Ishikawa (cell line): ENCODE measurements at regions not wholly inside any gene's neighbourhood (a gene's known extent, or its start where the extent isn't known, plus 50 kb on each side); places are given as distances from the start of the nearest gene placed in this dataset.

Experiments used
- CEBPB ChIP-seq: IDR thresholded peaks from 2 replicates; pipeline ENCODE4 v1.6.1; 2012
- CREB1 ChIP-seq: IDR thresholded peaks from 2 replicates; pipeline ENCODE4 v1.6.1; 2012; ENCODE audit warnings: low read depth
- EGR1 ChIP-seq: IDR thresholded peaks from 2 replicates; pipeline ENCODE4 v1.6.1; 2012
- EP300 ChIP-seq: IDR thresholded peaks from 2 replicates; pipeline ENCODE4 v1.6.1; 2012; ENCODE audit warnings: borderline replicate concordance
- FOXM1 ChIP-seq: IDR thresholded peaks from 2 replicates; pipeline ENCODE4 v1.6.1; 2012; ENCODE audit warnings: low read depth, borderline replicate concordance
- NFIC ChIP-seq: IDR thresholded peaks from 2 replicates; pipeline ENCODE4 v1.6.1; 2012
- RAD21 ChIP-seq: IDR thresholded peaks from 2 replicates; pipeline ENCODE4 v1.6.1; 2012; ENCODE audit warnings: low read depth
- TAF1 ChIP-seq: IDR thresholded peaks from 2 replicates; pipeline ENCODE4 v1.6.1; 2012; ENCODE audit warnings: low read depth, mild to moderate bottlenecking
- TCF12 ChIP-seq: IDR thresholded peaks from 2 replicates; pipeline ENCODE4 v1.6.1; 2012; ENCODE audit warnings: low read depth
- TEAD4 ChIP-seq: IDR thresholded peaks from 2 replicates; pipeline ENCODE4 v1.6.1; 2012
- YY1 ChIP-seq: IDR thresholded peaks from 2 replicates; pipeline ENCODE4 v1.6.1; 2012; ENCODE audit warnings: low read depth
- ZBTB7A ChIP-seq: IDR thresholded peaks from 2 replicates; pipeline ENCODE4 v1.6.1; 2012; ENCODE audit warnings: low read depth
- TF ChIP-seq, protein P1 (sequence below): IDR thresholded peaks from 2 replicates; pipeline ENCODE4 v1.6.1; 2012
- TF ChIP-seq, protein P2 (sequence below): IDR thresholded peaks from 2 replicates; pipeline ENCODE4 v1.6.1; 2012; ENCODE audit warnings: low read depth, mild to moderate bottlenecking
- TF ChIP-seq, protein P3 (sequence below): IDR thresholded peaks from 2 replicates; pipeline ENCODE4 v1.6.1; 2012

DNA sequence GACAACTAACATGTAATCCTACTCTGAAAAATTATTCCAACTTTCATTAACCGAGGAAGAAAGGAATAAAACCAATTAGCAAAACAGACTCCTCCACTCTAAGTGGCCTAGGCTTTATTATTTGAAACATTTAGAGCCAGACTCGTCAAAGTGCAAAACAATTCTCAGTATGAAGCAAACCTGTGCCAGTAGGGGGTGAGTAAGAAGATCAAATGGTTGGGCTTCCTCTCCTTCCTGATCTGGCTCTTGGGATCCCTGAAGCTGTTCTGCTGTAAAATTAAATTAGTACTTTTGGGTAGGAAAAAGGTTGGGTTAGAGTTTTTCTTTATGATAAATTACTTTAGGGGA, 177.6 kb upstream of the MAN1A1 start:
- no peak for TF ChIP-seq TEAD4
- TF ChIP-seq, protein P1, sequence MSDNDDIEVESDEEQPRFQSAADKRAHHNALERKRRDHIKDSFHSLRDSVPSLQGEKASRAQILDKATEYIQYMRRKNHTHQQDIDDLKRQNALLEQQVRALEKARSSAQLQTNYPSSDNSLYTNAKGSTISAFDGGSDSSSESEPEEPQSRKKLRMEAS, result no peak
- TF ChIP-seq, protein P2, sequence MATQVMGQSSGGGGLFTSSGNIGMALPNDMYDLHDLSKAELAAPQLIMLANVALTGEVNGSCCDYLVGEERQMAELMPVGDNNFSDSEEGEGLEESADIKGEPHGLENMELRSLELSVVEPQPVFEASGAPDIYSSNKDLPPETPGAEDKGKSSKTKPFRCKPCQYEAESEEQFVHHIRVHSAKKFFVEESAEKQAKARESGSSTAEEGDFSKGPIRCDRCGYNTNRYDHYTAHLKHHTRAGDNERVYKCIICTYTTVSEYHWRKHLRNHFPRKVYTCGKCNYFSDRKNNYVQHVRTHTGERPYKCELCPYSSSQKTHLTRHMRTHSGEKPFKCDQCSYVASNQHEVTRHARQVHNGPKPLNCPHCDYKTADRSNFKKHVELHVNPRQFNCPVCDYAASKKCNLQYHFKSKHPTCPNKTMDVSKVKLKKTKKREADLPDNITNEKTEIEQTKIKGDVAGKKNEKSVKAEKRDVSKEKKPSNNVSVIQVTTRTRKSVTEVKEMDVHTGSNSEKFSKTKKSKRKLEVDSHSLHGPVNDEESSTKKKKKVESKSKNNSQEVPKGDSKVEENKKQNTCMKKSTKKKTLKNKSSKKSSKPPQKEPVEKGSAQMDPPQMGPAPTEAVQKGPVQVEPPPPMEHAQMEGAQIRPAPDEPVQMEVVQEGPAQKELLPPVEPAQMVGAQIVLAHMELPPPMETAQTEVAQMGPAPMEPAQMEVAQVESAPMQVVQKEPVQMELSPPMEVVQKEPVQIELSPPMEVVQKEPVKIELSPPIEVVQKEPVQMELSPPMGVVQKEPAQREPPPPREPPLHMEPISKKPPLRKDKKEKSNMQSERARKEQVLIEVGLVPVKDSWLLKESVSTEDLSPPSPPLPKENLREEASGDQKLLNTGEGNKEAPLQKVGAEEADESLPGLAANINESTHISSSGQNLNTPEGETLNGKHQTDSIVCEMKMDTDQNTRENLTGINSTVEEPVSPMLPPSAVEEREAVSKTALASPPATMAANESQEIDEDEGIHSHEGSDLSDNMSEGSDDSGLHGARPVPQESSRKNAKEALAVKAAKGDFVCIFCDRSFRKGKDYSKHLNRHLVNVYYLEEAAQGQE, result no peak
- TF ChIP-seq TAF1, result no peak
- no peak for TF ChIP-seq TCF12

DNA sequence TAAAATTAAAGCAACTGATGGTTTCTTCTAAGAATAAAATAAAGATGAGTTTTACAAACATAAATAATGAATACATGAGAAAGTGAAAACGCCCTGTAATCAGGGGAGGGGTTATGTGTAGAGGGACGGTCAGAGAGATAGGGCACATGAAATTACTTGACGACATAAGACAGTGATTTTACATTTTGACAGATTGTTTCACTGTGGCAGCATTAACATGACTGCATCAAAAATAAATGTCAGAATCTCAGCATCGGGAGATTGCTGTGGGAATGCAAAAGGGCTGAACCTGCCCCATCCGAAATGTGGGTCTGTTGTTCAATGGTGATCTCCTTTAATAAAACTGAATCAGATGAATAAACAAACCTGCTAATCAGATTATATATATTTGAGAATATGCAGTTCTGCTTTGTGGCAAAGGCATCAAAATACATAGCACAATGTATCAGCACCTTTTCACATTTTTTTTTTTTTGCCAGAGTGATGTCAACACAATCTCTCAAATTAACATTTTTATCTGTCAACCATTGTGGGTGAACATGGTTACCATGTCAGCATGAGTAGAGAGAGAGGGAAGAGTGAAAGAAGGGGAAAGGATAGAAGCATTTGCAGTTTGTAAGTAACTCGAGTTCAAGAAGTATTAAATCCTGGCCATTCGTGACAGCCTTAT, 177.1 kb upstream of the MAN1A1 start:
- TF ChIP-seq EP300 (no peak), EGR1 (no peak), NFIC (no peak), TCF12 (no peak), TEAD4 (no peak), ZBTB7A (no peak), TAF1 (no peak), CREB1 (no peak), FOXM1 (no peak), RAD21 (no peak)
- TF ChIP-seq, protein P1, result no peak
- TF ChIP-seq, protein P3, sequence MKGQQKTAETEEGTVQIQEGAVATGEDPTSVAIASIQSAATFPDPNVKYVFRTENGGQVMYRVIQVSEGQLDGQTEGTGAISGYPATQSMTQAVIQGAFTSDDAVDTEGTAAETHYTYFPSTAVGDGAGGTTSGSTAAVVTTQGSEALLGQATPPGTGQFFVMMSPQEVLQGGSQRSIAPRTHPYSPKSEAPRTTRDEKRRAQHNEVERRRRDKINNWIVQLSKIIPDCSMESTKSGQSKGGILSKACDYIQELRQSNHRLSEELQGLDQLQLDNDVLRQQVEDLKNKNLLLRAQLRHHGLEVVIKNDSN, result no peak
- TF ChIP-seq, protein P2, result no peak

DNA sequence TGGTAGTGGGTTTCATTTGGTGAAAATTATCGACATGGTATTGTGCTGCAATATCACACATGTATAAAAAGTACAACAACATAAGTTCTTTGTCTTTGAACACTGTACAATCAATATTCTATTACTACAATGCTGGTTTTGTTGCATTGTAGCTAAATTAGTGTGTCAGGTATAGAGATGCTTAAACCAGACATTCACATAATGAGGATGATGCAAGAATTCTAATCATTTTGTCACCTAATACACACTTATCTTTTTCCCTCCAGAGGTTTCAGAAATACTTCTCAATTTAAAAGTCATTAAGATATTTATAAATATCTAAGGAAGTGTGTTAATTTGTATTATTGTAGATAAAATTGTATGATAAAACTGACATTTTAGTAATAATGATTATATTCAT, 174.8 kb upstream of the MAN1A1 start:
- TF ChIP-seq FOXM1 (no peak), ZBTB7A (no peak), YY1 (no peak), EP300 (no peak), EGR1 (no peak), TAF1 (no peak), NFIC (no peak)
- TF ChIP-seq, protein P1, result no peak
- TF ChIP-seq, protein P3, result no peak

DNA sequence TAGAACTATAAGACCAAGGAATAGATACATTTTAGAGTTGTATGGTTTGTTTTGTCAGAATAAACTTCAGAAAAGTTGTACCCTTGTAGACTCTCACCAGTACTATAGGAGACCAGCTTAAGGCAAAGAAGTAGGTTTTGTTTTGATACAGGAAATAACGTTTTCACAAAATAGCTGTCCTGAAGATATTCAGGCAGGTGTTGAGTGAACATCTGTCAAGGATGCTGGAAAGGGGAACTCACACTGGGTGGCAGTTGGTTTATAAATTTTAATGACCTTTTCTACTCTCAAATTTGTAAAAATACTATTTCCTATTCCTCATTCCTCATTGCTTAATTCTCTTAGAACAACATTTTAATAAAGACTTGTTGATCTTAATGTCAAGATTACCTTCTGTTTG, 174.0 kb upstream of the MAN1A1 start:
- TF ChIP-seq, protein P1, result no peak
- no peak for TF ChIP-seq RAD21
- no peak for TF ChIP-seq FOXM1
- no peak for TF ChIP-seq YY1
- no peak for TF ChIP-seq TAF1
- no peak for TF ChIP-seq EP300
- TF ChIP-seq TEAD4, result no peak
- TF ChIP-seq, protein P3, result no peak
- no peak for TF ChIP-seq CEBPB
- TF ChIP-seq ZBTB7A, result no peak
- no peak for TF ChIP-seq EGR1
- TF ChIP-seq CREB1, result no peak
- no peak for TF ChIP-seq NFIC
- TF ChIP-seq, protein P2, result no peak
- TF ChIP-seq TCF12, result no peak
